Gastroesophageal sphincter (tissue), 4 donors: ENCODE measurements at regions not wholly inside any gene's neighbourhood (a gene's known extent, or its start where the extent isn't known, plus 50 kb on each side); places are given as distances from the start of the nearest gene placed in this dataset.

Experiments used
- ATAC-seq: fragments of 150-250 bp; one replicate; pipeline ENCODE4 v1.9.1; 2016; ENCODE audit warnings: mild to moderate bottlenecking, moderate library complexity
- H3K27ac ChIP-seq, 4 donors: fragments of 200-600 bp; sonication (generic) in 3 of 4; 1 replicate in 3 of 4; 2 replicates in 1 of 4; pipeline ENCODE4 v1.5.1; 2016 to 2019
- H3K27me3 ChIP-seq: fragments of 200-600 bp; sonication (generic); one replicate; pipeline ENCODE4 v1.5.1; 2019
- H3K36me3 ChIP-seq, 2 donors: fragments of 200-600 bp; sonication (generic); one replicate each; pipeline ENCODE4 v1.5.1; 2019; ENCODE audit warnings: control low read depth in 1 of 2
- H3K4me1 ChIP-seq, 3 donors: fragments of 200-600 bp; sonication (generic); 1 replicate in 2 of 3; 2 replicates in 1 of 3; pipeline ENCODE4 v1.5.1; 2016 to 2019; ENCODE audit warnings: control low read depth in 2 of 3
- H3K4me3 ChIP-seq, 2 donors: fragments of 200-600 bp; sonication (generic); one replicate each; pipeline ENCODE4 v1.5.1; 2019; ENCODE audit warnings: mild to moderate bottlenecking in 1 of 2, moderate library complexity in 1 of 2
- H3K9me3 ChIP-seq, 3 donors: fragments of 200-600 bp; sonication (generic); one replicate each; pipeline ENCODE4 v1.5.1; 2017 to 2019; ENCODE audit warnings: control low read depth in 2 of 3
- CTCF ChIP-seq, 4 experiments: fragments of 200-600 bp in 2 of 4; fragments of 450-650 bp in 2 of 4; sonication (generic) in 1 of 4; IDR thresholded peaks; one replicate each; pipeline ENCODE4 v1.5.1; 2017 to 2019; ENCODE audit warnings: antibody characterized with exemption in 4 of 4, mild to moderate bottlenecking in 2 of 4, moderate library complexity in 2 of 4
- EP300 ChIP-seq: sonication (generic); formaldehyde crosslinking; IDR thresholded peaks from one replicate; pipeline ENCODE4 v1.6.1; 2017; ENCODE audit warnings: antibody characterized with exemption, mild to moderate bottlenecking
- POLR2A ChIP-seq, 2 donors: fragments of 450-650 bp; IDR thresholded peaks; one replicate each; pipeline ENCODE4 v1.6.1; 2017; ENCODE audit warnings: antibody characterized with exemption in 2 of 2, mild to moderate bottlenecking in 2 of 2, moderate library complexity in 1 of 2
- POLR2AphosphoS5 ChIP-seq: sonication (generic); formaldehyde crosslinking; IDR thresholded peaks from one replicate; pipeline ENCODE4 v1.6.1; 2017; ENCODE audit warnings: antibody characterized with exemption
- WGBS, 2 donors: methylation state at CpG; one replicate each; pipeline ENCODE4 v1.1.5; 2018; ENCODE audit warnings: low coverage in 1 of 2; 5-methylcytosine and 5-hydroxymethylcytosine counted together

DNA sequence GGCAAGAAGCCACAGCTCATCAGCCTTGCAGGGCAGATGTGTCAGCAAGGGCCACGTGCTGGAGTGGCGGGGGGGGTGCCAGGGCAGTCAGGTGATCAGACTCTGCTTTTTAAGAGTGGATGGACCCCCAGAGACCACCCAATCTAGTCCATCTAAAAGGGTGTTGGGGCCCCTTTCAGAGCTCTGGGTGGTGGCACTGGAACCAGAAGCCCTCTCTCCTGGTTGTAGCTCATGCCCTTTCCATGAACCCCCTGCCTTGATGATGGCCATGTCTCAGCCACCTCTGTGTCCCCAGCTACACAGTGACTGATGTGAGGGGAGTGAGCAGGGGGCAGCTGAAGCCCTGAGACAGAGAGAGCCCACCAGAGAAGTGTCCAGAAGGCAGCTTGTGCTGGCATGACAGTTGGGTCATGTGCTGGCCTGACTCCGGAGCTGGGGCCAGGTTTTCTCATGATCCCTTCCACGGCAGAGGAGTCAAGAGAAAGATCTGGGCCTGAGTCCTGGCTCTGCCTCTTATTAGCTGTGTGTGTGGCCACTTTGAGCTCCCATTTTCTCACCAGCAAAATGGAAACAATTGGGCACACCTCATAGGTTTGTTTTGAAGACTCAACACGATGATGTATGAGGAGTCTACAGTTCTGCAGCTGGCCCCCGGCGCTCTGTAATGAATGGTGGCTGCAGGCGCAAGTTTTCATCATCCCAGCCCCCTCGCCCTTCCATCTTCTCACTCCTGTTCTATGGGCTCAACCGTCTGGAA, 195.7 kb downstream of the ZFP36L2 start:
- Histone ChIP-seq H3K9me3 (no peaks in the 10 kb centered on the region), H3K27ac (peak overlapping the region in 1 of 4 donors; percentile 1), H3K27me3 (no peaks in the 10 kb centered on the region), H3K36me3 (no peaks in the 10 kb centered on the region), H3K4me1 (peaks cover 0 to 28% (median 22%) of the 10 kb centered on the region in 3 donors), H3K4me3 (no peak overlapping the region)
- TF ChIP-seq EP300 = no peak
- TF ChIP-seq POLR2A (IDR thresholded peaks at IDR 0.05) = no peak
- no peak for TF ChIP-seq CTCF (IDR thresholded peaks at IDR 0.05)
- no peak for TF ChIP-seq POLR2AphosphoS5
- no peak for ATAC-seq
- 90 to 95% methylated on average over 2 to 6 of the region's 10 CpGs for WGBS, 2 donors

- Histone ChIP-seq H3K4me1 (peaks cover 0 to 40% (median 29%) of the 10 kb centered on the region in 3 donors), H3K27me3 (no peaks in the 10 kb centered on the region), H3K27ac (no peak overlapping the region), H3K9me3 (no peaks in the 10 kb centered on the region), H3K4me3 (no peak overlapping the region), H3K36me3 (no peaks in the 10 kb centered on the region)
- ATAC-seq = no peak
- WGBS, 2 donors = 60% methylated on average over 1 of the region's 3 CpGs; no CpG with 5 or more reads in 1 of the 2 donors
- TF ChIP-seq POLR2AphosphoS5 (no peak), EP300 (no peak), CTCF (IDR thresholded peaks at IDR 0.05) (no peak), POLR2A (IDR thresholded peaks at IDR 0.05) (no peak)
These were observed 197.2 kb downstream of the ZFP36L2 start for GRCh38 chr2:43029186-43029585.

DNA sequence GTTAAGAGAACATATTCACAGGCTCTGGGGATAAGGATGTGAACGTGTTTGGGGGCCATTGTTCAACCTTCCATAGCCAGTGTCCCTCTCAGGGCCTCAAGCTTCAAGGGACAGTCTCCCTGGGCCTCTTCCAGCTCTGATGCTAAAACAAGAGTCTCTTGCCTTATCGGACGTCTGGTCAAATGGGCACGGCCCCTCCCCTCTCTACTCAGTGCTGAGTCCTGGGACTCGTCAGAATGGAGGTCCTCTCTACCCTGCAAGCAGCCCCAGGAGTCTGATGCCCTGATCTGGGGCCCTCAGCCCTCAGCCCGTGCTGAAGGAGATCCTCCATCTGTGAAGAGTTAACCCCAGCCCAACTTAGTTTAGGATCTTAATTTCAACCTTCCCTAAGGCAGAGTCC, 198.2 kb downstream of the ZFP36L2 start:
- Histone ChIP-seq H3K27me3 (no peaks in the 10 kb centered on the region), H3K36me3 (no peaks in the 10 kb centered on the region), H3K4me1 (peaks cover 0 to 45% (median 29%) of the 10 kb centered on the region in 3 donors), H3K27ac (no peak overlapping the region), H3K4me3 (no peak overlapping the region), H3K9me3 (no peaks in the 10 kb centered on the region)
- no peak for TF ChIP-seq POLR2A (IDR thresholded peaks at IDR 0.05)
- TF ChIP-seq POLR2AphosphoS5 = no peak
- no peak for TF ChIP-seq EP300
- TF ChIP-seq CTCF (IDR thresholded peaks at IDR 0.05) = no peak
- 80% methylated on average over 1 to 5 of the region's 6 CpGs for WGBS, 2 donors
- no peak for ATAC-seq

DNA sequence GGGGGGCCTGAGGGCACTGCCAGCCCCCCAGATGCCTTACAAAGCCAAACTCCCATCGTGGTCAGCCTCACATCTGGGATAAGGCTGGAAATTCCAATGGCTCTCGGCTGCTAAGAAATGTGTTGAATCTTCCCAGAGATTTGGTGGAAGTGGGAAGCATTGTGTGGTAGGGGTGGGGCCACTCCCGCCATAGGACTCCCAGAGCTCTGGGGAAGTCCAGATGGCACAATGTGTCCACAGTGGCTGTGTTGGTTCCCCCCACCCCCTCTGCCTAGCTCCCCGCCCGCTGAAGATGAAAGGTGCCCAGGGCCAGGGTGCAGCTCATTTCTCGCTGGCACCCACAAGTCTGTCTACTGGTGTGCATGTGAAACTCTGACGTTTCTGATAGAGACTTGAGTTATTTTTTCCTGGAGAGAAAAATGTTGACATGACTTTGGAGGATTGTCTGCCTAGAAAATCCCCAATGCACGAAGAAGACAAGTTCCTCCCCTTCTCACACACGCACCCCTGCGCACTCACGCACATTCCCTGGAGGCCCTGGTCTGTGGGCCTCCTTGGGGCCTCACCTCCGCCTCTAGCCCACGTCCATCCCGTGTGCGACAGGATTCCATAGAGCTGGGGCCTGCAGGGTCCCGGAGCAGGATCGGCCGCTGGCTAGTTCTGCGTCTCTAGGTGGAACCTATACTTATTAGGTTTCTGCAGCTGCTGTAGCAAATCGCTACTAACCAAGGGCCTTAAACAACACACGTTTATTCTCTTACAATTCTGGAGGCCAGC, 199.1 kb downstream of the ZFP36L2 start:
- Histone ChIP-seq H3K27ac (peak overlapping the region in 3 of 4 donors; percentile 45 to 77 (median 71)), H3K9me3 (peaks cover 0 to under 1% (median 0%) of the 10 kb centered on the region in 3 donors), H3K4me3 (no peak overlapping the region), H3K36me3 (no peaks in the 10 kb centered on the region), H3K27me3 (no peaks in the 10 kb centered on the region), H3K4me1 (peaks cover 0 to 37% (median 23%) of the 10 kb centered on the region in 3 donors)
- ATAC-seq = peak; percentile 57
- TF ChIP-seq CTCF (IDR thresholded peaks at IDR 0.05) (no peak), POLR2AphosphoS5 (no peak), POLR2A (IDR thresholded peaks at IDR 0.05) (no peak), EP300 (no peak)
- whole genome bisulfite sequencing, 2 donors = 89 to 91% methylated on average over 4 to 8 of the region's 21 CpGs
